GM10266 (cell line): ENCODE measurements at regions not wholly inside any gene's neighbourhood (a gene's known extent, or its start where the extent isn't known, plus 50 kb on each side); places are given as distances from the start of the nearest gene placed in this dataset.
"Not testable (repeated sequence)": the region's sequence is repeated elsewhere in the genome, so short reads cannot be mapped to it uniquely, and the experiment has no call there.

Experiments used
- DNase-seq: peaks from one replicate; pipeline ENCODE4 v3.0.0; 2012; ENCODE audit errors: extremely low spot score
- TF ChIP-seq, protein P1 (sequence below): IDR thresholded peaks from 2 replicates; pipeline ENCODE4 v1.5.1; 2012; ENCODE audit warnings: mild to moderate bottlenecking, low read depth; ENCODE audit not compliant: control insufficient read depth, insufficient read depth; ENCODE audit errors: missing control alignments

DNA sequence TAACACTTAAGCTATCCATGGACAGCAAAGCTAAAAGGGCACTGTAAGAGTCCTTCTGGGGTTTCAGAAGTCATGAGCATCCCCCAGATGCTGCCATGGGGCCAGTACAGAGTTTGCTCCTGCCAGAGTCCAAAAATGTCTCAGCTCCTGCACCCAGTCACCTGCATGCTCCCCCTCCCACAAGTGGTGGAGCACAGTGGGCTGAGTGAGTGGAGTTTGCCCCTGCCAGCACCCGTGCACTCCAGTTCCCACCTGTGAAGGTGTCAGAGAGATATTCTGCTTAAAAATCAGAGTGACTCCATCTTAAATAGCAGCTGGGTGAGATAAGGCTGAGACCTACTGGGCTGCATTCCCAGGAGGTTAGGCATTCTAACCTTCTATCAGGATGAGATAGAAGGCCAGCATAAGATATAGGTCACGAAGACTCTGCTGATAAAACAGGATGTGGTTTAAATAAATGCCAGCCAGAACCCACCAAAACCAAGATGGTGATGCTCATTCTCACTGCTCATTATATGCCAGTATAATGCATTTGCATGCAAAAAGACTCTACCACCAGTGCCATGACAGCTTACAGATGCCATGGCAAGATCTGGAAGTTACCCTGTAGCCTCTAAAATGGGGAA is 140.1 kb upstream of the ZNF92 start:
- TF ChIP-seq, protein P1, sequence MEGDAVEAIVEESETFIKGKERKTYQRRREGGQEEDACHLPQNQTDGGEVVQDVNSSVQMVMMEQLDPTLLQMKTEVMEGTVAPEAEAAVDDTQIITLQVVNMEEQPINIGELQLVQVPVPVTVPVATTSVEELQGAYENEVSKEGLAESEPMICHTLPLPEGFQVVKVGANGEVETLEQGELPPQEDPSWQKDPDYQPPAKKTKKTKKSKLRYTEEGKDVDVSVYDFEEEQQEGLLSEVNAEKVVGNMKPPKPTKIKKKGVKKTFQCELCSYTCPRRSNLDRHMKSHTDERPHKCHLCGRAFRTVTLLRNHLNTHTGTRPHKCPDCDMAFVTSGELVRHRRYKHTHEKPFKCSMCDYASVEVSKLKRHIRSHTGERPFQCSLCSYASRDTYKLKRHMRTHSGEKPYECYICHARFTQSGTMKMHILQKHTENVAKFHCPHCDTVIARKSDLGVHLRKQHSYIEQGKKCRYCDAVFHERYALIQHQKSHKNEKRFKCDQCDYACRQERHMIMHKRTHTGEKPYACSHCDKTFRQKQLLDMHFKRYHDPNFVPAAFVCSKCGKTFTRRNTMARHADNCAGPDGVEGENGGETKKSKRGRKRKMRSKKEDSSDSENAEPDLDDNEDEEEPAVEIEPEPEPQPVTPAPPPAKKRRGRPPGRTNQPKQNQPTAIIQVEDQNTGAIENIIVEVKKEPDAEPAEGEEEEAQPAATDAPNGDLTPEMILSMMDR = no peak
- DNase-seq = no peak

GRCh38 chr7:65230231-65230630 is 143.4 kb upstream of the ZNF92 start:
- no peak for DNase-seq
- TF ChIP-seq, protein P1 = no peak

GRCh38 chr7:65225422-65226006 is 148.1 kb upstream of the ZNF92 start:
- no peak for DNase-seq
- TF ChIP-seq, protein P1 = no peak

- TF ChIP-seq, protein P1 = no peak
- DNase-seq = no peak
Measured at GRCh38 chr7:65222655-65223054, 151.0 kb upstream of the ZNF92 start.

DNA sequence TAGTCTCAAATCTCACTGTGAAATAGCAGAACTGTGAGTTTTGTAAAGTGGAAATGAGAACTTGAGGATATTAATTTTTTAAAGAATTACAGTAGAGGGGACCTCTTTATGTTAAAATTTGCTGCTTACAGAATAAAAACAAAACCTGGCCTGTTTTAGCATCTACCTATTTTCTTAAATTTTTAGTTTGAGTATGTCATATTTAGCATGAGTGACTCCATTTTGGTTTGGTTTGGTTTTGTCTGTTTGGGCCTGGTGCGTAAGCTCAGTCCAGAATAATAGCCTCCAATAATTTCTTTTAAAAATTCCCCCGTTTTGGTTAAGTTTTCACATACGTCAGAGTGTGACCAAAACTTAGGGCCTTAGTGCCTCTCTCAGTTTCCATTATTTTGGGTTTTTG is 152.0 kb upstream of the ZNF92 start:
- no peak for DNase-seq
- TF ChIP-seq, protein P1 = no peak

- TF ChIP-seq, protein P1 = no peak
- no peak for DNase-seq
Measured at GRCh38 chr7:65219623-65220022, 154.0 kb upstream of the ZNF92 start.

GRCh38 chr7:65216469-65216868 is 157.2 kb upstream of the ZNF92 start:
- TF ChIP-seq, protein P1 = peak; percentile 74
- peak; percentile 37 for DNase-seq

- not testable (repeated sequence) for DNase-seq
Measured at GRCh38 chr7:65213260-65213659, 160.4 kb upstream of the ZNF92 start.

DNA sequence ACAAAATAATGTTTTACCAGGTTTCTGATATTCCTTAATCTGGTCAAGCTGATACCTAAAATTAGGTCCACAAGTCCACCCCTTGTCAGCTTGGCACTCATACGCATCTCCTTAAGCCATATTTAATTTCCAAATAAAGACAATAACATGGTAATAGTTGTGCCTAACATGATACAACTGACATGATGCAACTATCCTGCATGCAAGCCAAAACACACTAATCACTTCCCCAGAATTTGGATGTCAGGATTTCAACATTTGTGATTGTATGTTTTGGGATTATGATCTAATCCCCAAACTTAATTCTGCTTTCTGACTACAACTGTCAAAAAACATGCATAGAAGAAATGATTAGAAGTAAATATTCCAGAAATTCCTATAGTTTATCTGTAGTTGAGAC is 174.4 kb upstream of the ZNF92 start:
- DNase-seq = not testable (repeated sequence)

DNA sequence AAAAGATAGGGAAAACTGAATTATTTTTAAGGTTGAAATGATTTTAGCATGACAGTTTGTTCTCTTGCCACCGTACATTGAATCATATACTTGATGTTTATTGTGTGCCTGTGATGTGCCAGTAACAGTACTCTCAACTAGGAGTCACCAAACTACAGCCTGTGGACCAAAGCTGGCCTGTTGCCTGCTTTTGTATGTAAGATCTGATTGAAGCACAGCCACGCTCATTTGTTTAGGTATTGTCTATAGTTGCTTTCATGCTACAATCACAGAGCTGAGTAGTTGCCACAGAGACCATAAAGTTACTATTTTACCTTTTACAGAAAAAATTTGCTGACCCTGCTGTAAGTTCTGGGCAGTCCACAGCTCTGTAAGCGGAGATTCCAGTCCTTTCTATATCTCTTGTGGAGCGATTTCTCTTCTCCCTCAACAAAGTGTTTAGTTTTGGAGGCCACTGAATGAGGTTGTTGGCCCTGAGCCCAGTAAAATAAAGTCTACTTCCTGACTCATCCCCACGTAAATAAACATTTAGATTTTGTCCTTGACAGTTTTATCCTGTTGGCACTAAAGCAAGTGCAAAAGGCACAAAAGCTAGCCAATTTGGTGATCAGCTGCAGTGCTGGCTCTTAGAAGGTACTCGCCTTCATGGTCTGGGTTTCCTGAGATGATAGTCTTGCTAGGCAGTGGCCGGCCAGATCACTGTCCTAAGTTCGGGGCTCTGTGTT is 180.2 kb upstream of the ZNF92 start:
- not testable (repeated sequence) for DNase-seq

- DNase-seq = not testable (repeated sequence)
Measured at GRCh38 chr7:65177041-65177440, 170.6 kb upstream of the ERV3-1 start.
